GM12878 (cell line): ENCODE measurements at regions not wholly inside any gene's neighbourhood (a gene's known extent, or its start where the extent isn't known, plus 50 kb on each side); places are given as distances from the start of the nearest gene placed in this dataset.

Source experiments
- CTCF ChIP-seq, 3 experiments: IDR thresholded peaks in 2 of 3; conservative IDR thresholded peaks in 1 of 3; 2 replicates each; pipeline ENCODE4 v1.5.1; 2011; ENCODE audit warnings: low read depth in 3 of 3, low read length in 3 of 3, mild to moderate bottlenecking in 3 of 3, control low read depth in 2 of 3, moderate library complexity in 2 of 3, inconsistent platforms in 1 of 3, mixed read lengths in 1 of 3; ENCODE audit not compliant: control insufficient read depth in 2 of 3, insufficient read depth in 1 of 3; ENCODE audit errors: extremely low read depth in 1 of 3
- MYB ChIP-seq: fragments of 150-350 bp; IDR thresholded peaks from 2 replicates; pipeline ENCODE4 v1.6.1; 2014; ENCODE audit warnings: mild to moderate bottlenecking, low read depth, low read length, borderline replicate concordance
- SP1 ChIP-seq: IDR thresholded peaks from one replicate; pipeline ENCODE4 v1.6.1; 2011; ENCODE audit warnings: low read depth, low read length
- TBL1XR1 ChIP-seq: IDR thresholded peaks from 2 replicates; pipeline ENCODE4 v1.6.1; 2012; ENCODE audit warnings: low read depth, low read length, improper control_type of control experiment
- ZBTB11 ChIP-seq: fragments of 450-650 bp; formaldehyde crosslinking; IDR thresholded peaks from 2 replicates; pipeline ENCODE4 v1.5.0; 2022; ENCODE audit warnings: mild to moderate bottlenecking, missing genetic modification characterization
- ZNF24 ChIP-seq: fragments of 450-650 bp; IDR thresholded peaks from 2 replicates; pipeline ENCODE4 v1.6.1; 2017; ENCODE audit warnings: antibody characterized with exemption, mild to moderate bottlenecking
- ZNF274 ChIP-seq: IDR thresholded peaks from one replicate; pipeline ENCODE4 v1.8.0; 2011; ENCODE audit not compliant: insufficient read length, insufficient read depth

GRCh38 chr21:24045373-24045772, 1561.9 kb downstream of the MRPL39 start:
- TF ChIP-seq MYB (no peak), CTCF (IDR thresholded peaks at IDR 0.05 in 2 of 3, conservative IDR thresholded peaks at IDR 0.05 in 1 of 3; ENCODE audit: control insufficient read depth in 2 of 3, extremely low read depth in 1 of 3, insufficient read depth in 1 of 3, low read depth in 3 of 3, low read length in 3 of 3) (no peak), TBL1XR1 (no peak), SP1 (no peak), ZBTB11 (CRISPR knock-in tag) (no peak), ZNF274 (no peak), ZNF24 (no peak)
